HG02678 (cell line): ENCODE measurements at regions not wholly inside any gene's neighbourhood (a gene's known extent, or its start where the extent isn't known, plus 50 kb on each side); places are given as distances from the start of the nearest gene placed in this dataset.

Source experiments
- ATAC-seq: cut with Tn5 transposase; IDR thresholded peaks from one replicate; pipeline ENCODE4 v1.9.1; 2021; ENCODE audit warnings: mild to moderate bottlenecking, moderate library complexity; ENCODE audit not compliant: unreplicated experiment

DNA sequence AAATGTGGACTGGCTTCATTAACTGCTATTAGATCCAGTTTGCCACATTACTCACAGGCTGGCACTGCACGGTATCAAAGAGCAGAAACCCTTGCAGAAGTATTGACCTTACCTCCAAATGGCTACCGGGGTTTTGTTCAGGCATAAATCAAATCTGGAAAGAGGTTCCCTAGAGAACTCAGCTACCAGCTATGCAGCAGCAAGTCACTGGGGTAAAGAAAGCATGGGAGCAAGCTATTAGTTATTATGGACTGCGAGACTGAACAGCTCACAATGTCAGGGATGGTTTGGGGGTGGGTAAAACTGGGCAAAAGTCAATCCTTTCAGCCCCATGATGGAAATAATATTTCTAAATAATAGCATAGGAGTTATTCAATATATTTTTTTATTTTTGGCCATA, 128.1 kb downstream of the FANCF start:
- ATAC-seq, result no peak

DNA sequence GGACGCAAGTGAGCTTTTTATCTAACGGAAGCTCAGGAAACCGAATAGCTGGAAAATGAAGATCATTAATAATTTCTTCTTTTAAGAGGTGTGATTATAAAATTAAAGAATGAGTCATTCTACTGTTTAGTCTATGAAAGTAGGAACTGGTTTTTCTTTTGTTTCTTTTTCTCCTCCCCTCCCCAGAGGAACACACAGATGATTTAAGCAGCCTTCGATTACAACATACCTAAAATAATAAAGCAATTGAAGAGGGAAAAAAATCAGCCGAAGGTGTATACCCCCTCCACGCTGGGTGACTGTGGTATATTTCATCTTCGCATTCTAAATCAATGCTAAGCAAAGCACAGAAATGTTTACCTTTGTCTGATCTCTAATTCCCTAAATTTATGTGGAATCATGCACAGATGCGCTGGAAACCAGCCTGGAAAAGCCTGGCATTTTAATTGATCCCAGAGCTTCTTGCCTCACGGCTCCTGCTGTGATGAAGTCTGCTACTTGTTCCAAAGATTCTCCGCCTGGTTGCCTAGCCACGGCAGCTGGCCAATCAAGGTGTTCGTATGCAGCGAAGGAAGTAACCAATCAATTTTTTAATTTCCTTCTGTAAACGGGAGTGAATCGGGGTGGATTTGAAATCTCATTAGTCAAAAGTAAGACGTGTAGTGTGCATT, 133.9 kb downstream of the FANCF start:
- no peak for ATAC-seq

DNA sequence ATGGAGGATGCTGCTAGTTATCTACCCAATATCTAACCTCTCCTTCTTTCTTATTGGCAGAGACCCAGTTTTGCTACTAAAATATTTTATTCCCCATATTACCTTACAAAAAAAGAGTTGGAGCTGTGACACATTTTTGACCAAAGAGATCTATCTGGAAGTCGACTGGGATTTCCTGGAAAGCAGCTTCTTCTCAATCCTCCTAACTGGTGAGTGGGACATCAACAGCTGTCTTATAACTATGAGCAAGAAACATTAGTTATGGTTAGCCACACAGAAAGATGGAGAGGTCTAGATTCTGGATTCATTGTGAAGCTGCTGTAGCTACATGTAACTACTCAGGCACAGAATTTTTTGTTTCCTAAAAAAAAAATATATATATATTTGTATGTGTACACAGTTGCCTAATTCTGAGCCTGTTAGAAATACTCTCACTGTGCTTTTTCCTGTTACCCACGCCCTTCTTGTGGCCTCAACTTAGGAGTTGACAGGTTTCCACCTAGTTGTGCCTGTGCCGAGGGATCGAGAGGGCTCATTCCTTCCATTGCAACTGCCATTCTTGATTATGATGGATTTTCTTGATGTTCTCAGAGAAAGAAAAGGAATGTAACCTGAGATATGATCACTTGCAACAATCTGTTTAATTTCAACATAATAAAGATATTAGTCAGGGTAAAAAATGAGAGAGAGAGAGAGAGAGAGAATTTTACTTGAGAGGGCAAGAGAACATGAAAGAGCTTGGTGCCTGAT, 142.0 kb downstream of the SLC17A6 start:
- ATAC-seq, result no peak

DNA sequence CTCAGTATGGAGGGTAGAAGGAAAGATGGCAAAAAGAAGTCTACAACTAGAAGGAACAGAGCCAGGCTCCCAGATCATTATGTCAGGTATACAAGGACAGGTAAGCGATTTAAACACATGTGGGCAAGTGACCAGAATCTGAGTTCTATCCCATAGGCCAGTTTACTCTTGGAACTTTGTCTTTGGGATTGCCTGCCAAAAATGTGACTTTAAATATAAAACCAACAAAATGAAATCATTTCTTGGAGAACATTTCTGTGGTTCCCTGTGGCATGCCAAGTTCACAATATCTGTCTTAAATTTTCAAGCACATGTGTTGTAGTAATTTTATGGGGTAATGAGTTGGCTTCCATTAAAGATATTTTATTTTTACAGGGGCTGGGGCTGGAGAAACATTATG, 141.0 kb downstream of the SLC17A6 start:
- no peak for ATAC-seq

DNA sequence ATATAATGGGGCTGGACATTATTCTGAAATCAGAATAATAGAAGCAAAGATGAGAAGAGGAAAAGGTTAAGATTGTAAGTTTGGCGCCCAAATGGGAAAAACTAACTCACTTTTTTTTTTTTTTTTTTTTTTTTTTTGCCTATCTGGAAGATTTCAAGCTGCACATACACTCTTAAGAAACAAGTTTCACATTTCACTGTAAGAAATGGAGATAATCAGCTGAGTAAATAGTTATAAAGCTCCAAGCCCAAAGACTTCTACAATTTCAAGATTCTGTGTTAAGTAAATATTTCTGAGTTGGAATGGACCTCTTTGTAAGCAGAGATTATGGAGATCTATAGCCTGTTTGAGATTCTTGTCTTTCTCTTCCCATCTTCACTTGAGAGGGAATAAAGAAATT, 140.0 kb downstream of the SLC17A6 start:
- ATAC-seq, result no peak

DNA sequence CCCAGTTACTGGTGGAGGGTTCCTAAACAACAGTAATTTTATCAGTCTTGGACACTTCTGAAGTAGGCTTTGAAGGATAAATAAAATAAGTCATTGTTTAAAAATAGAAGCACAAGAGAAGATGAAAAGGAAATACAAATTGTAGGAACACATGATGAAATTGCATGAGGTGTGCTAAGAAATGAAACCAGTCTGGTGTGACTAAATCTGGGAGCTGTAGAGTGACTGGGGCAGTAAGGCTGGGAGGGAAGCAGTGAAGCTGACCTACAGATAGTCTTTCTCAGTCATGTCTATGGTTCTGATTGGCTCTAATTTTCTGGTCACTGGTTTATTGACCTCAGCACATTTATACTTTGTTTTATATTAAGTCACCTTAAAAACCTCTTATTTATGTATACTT, 139.1 kb downstream of the SLC17A6 start:
- ATAC-seq, result no peak

DNA sequence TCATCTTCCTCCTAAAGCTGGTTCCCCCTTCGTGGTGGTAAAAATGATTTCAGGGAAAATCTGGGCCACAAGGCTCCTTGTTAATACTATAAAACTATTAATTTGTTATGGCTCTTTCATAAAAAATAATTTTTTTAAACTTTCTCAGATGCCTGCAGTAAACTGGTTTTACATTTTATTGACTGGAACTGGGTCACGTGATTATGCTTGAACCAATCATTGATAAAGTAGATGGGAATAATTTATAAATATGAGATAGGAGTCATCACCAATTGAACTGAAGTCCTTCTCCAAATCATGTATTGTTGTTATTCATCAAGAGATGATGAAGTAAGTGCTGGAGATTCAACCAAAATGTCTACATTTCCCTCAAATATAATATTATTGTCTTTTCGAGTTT, 138.4 kb downstream of the SLC17A6 start:
- no peak for ATAC-seq

DNA sequence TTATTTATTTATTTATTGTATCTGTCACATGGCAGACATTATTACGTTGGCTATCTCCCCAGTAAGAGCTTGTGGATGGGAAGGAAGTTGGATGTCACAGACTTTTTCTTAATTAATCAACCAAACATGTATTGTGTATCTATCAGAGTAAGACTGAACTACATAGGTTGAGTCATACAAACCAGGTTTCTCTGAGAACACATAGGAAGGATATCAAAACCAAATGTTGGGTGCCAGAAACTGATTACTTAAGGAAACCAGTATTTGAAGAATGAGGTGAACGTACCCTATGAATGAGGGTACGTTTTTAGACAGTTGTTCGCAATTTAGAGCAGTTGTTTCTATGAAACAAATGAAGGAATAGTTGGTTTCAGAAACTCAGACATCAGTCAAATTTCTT, 136.4 kb downstream of the SLC17A6 start:
- ATAC-seq, result no peak

DNA sequence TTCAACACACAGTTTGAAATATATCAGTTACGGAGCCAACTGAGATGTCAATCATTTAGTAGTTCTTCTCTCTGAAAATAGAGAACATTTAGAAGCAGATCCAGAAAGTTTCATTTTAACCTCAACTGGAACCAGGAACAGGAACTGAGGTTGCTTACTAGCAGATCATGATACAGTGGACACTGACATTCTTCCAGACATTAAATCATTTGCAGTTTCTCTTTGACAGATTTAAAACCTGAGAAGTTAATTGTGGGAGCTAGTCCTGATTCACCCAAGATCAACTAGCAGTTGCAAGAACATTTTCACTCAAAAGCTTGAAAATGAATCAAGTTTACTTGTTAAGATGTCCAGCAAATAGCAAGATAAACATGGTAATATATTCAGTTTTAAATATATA, 135.4 kb downstream of the SLC17A6 start:
- no peak for ATAC-seq

DNA sequence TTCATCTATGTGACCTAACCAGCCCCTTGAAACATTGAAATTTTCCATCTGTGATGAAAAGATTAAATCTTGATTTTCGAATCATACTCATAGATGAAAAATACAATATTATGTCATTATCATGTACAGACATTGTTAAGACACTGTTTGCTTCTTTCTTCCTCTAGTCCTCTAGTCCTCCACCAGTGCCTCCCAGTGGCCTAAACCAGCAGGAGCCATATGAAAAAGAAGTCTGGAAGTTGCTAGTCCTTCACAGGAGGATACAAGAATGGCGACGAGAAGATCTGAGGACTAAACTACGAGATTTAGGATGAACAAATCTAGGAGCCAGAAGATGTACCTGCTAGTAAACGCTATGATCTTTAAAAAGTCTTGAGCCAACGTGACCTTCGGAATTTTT, 134.1 kb downstream of the SLC17A6 start:
- no peak for ATAC-seq

DNA sequence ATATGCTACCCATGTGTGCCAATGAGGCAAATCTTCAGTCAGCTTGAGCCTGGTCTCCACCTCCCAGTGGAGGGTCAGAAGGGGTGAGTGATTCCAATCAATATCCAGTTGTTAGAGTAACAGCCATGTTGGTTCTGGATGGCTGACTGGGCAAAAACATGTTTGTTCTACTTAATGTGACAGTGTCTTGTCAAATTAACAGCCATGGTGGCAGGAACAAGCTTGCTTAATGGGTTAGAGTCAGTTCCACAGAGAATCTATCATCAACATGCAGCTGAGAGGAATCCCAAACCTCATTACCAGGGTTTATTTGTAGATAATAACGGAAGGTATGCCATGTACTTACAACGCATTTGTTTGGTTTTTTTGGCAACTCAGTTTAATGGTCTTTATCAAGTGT, 133.2 kb downstream of the SLC17A6 start:
- ATAC-seq, result no peak

DNA sequence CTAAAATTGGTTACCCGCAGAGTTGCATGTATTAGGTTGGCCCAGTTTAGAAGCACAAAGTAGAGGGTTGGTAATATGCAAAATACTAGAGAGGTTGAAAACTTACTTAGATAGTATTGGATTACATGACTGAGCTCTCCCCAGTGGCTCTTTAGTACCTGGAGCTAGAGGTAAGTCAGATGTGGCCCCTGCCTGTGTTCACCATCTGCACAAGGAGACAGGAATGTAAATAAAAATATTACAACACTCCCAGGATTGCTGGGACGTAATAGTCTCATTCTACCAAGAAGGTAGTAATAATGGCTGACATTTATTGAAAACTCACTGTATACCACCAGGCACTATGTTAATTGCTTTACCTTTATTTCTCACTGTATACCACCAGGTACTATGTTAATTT, 129.6 kb downstream of the SLC17A6 start:
- ATAC-seq, result no peak

DNA sequence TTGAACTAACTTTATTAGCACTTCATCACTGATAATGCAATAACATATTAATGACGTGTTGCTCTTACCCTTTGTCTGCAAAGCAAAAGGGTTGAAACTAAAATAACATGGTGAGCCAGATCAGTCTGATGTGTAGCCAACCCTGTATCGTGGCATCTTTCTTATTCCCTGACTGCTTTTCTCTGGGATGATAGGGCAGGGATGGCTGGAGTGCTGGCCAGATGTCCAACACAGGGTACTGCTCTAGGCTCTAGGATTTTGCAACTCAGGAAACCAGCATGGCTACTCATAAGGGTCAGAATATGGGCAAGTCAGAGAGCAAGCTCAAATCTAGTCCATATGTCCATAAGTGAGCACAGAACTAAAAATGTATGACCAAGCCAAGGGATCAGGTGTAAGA, 129.1 kb downstream of the SLC17A6 start:
- ATAC-seq, result no peak

DNA sequence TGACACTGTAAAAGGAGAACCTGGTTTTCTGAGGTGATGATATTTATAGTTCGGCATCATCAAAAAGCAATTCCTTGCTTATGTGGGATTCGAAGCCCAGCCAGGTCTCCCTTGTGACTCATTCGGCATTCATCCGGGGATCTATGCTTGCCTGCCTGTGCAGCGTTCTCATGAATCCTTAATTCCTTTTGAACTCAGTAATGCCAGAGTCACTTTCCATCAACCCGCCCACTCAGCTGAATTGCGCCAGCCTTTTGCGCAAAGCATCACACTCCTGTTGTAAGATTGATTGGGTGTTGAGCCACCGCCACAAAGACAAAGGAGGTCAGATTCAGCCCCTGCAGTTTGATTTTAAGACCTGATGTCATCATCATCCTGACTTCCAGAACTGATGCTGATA, 128.6 kb downstream of the SLC17A6 start:
- ATAC-seq, result no peak

DNA sequence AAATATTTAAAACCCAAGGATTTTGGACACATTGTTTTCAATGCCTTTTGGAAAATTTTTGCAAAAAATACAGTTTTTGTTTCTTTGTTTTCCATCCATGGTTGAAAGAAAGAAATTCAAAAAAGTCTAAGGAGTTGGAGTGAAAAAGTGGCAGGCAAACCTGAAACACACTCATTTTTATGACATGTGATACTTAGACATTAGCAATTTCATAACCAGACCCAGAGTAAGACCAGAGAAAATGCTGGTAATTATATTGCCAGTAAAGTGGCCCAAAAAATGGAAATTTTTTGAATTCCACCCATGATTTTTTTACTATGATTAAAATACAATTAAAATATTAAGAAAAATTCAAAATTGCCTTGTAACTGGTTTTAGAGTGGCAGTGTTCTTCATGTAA, 128.2 kb downstream of the SLC17A6 start:
- ATAC-seq, result no peak

DNA sequence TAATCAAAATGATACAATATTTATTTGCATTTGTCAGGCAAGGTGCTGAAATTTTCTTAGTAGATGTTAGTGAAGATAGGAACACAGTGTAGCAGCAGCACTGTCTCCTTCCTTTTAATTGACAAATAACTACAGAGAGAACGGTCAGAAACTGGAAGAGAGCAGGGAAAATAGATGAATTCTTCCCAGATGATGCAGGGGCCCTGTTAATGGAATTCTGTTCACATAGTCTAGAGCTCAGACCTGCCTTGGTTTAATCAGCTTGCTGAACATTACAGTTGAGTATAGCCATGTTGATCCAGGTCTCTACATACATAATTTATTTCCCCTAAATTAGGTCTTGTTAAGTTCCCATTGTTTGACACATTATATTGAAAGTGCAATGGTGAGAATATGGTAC, 127.4 kb downstream of the SLC17A6 start:
- ATAC-seq, result no peak

DNA sequence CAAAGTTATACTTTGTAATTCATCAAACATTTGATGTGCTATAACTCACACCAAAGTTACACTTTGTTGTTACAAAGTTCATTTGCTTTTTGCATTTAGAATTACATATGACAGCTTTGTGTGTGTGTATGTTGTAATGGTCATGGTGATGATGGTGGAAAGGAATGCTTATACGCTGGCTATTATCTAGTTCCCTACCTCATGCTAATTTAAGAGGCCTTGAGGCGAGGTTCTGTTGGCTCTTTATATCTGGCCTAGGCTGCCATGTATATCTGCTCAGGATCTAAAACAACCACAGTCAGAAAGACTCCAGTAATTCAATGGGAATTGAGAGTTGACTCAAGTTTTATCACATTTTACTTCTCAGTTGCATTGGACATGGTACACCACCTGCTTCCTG, 123.4 kb downstream of the SLC17A6 start:
- ATAC-seq, result no peak

DNA sequence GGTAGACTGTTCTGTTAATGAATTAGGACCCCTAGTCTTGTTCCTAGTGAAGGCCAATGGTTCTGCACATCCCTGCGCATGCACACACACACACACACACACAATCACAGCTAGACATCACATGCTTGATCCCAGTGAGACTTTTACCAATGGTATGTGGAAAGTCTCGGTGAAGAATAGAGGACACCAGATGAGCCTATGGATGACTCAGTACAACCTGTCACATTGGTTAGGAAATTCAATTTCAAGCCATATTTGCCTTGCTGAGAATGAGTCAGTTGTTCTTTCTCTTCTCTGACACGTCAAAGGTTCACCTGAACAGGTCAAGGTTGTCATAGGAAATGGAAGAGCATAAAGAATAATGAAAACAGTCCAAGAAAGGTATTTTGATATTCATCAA, 122.0 kb downstream of the SLC17A6 start:
- no peak for ATAC-seq

DNA sequence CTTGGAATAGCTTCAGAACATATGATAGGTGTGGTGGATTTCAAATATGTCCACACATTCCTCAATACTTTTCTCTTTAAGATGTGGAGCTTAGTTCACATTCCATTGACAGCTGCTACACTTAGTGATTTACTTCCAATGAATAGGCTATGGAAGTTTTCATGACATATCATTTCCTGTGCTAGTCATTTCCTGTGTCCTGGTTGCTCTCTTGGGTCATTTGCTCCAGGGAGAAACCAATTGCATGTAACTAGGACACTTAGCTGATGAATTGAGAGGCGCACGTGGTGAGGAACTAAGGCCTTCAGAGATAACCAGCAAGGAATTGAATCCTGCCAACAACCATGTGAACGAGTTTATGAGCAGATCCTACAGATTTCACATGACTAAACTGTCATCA, 120.9 kb downstream of the SLC17A6 start:
- ATAC-seq, result no peak

DNA sequence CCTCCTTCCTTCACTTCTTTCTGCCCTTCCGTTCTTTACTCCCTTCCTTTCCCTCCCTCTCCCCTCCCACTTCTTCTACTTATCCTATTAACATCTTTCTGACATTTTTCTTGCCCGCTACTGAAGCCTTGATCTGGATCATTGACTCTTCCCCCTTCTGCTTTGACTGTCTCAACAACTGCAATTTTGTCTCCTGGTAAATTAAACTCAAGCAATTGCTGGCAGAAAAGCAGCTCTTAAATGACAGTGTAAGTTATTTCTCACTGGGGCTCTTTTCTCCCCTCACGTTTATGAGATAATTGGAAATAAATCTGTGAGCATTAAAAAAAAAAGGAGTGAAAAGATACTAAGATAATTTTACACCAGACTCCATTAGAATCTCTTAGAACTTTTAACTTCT, 120.0 kb downstream of the SLC17A6 start:
- no peak for ATAC-seq

DNA sequence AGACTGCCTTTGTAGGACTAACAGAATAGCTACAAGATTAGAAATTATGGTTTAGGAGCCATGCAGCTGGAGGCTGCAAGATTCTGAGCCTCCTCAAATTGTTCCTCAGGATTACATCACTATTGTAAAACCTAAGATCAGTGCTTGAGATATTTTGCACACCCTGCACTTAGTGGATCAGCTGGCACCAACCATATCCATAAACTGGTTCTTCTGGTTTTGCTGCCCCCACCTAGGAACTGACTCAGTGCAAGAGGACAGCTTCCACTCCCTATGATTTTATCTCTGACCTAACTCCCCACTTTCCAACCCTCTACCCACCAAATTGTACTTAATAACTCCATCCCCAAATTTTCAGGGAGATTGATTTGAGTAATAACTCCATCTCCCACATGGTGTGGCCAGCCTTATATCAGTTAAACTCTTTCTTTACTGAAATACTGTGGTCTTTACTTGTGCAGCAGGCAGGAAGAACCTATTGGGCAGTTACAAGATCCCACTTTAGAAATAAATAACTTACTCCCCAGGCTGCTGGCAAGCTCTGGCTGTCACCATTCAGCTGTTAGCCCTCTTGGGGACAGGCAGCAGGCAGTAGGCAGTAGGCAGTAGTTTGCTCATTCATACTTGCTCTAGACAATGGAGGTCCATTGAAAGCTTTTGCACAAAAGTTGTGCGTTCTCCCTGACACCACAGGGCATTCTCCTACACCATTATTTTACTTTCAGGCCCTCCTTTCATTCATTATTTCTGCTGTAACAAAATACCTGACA, 119.0 kb downstream of the SLC17A6 start:
- no peak for ATAC-seq

DNA sequence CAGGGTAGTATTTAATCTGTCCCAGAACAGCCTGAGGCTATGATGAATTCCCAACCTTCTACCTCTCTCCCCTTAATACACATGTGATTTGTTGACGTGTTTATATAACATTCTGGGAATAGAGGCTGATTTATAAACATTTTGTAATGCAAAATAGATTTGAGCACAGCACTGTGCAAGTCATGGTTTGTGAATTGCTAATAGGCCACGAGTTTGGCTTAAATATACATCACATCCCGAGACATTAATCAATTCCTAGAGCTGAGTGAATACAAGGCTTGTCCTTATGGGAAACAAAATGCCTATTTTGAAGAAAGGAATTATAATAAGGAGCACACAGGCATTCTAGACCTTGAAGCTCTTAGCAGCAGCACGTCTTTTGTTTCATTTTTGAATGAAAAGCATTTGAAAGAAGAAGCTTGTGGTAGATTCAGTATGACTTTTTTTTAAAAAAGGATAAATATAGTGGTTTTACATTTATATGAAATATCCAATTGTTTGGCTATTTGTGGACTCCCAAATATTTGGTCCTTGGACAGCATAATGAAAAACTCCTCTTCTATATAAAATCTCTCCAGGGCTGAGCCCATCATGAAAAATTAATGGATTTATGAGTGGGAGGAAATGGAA, 116.4 kb downstream of the SLC17A6 start:
- ATAC-seq, result no peak
